CD4-positive, alpha-beta T cell treated with Interleukin-4 for 1 hour (primary cell): ENCODE measurements at regions not wholly inside any gene's neighbourhood (a gene's known extent, or its start where the extent isn't known, plus 50 kb on each side); places are given as distances from the start of the nearest gene placed in this dataset.
A peak's percentile ranks its signal among the peaks of the same experiment; 100 is the strongest.

ENCODE experiments used
- DNase-seq, 2 donors: peaks; one replicate each; pipeline ENCODE4 v3.0.0-alpha.2; 2020 to 2022

GRCh38 chr6:11633741-11634509 is 96.4 kb downstream of the TMEM170B start:
- DNase-seq = no peak

DNA sequence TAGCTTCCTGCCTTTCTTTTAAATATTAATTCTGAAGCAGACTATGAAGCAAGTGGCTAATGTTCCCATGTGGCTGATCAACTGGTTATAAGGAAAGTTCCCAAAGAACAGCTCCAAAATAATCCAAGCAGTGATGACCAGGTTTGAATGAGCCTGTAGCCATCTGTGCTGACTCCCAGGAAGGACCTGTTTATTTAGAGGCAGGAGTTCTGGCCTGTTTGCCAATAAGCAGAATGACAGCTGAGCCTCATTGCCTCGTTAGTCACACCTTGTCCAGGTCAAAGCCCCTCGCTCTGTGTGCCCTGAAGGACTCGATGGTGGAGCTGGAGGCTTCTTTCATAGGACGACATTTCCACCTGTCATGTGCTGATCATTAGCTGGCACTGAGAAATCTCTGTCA is 97.4 kb downstream of the TMEM170B start:
- DNase-seq = no peak

GRCh38 chr6:11636121-11636520 is 98.6 kb downstream of the TMEM170B start:
- DNase-seq = no peak

DNA sequence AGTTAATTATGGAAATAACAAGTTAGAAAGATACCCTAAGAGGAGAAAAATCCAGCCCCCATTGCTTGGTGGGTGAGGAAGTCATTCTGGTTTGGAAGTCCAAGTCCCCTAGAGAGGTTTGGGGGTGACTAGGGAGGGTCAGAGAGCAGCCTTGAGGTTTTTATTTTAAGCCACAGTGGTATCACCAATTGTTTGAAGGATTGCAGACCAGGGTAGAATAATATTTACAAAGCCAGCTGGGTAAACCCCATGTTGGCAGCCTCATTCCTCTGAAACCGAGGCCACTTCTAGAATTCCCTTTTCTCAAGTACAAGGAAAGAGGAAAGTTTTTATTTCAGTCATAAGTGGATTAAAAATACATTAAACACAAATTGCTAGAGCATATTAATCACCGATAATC is 99.7 kb downstream of the TMEM170B start:
- no peak for DNase-seq

DNA sequence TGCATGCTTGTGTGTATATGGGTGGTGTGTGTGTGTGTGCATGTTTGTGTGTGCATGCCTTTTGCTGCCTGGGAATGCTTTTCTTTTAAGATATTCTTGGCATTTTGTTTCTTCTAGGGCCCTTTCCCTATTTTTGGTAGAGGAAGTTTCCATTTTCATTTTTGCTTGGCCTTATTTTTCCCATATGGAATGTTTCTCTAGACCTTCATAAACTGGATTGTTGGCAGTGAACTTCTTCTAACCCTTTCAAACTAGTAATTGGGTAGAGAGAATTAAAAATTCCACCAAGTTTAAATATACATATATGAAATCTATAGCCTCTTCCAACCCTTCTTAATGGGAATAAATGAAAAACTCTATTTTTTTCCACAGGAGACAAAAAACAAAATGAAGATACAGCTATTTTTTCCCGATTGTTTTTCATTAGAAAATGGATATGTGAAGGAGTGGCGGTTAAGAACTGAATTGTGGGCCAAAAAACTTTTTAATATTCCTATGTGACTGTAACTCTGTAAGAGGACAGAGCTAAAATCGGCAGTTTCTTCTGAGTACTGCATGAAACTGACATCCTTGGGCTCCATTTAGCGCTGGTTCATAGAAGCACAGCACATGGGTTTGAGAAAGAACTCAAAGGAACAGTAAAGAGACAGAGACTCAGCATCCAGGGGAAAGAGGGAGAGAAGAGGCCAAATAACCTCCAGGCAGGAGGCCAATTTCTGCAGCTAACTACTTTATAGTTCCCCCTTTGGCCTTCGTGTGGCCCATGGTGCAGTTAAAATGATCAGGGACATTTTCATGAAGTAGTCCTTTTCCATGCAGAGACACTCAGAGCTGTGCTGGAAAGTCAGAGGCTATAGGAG is 102.1 kb downstream of the TMEM170B start:
- DNase-seq = no peak

DNA sequence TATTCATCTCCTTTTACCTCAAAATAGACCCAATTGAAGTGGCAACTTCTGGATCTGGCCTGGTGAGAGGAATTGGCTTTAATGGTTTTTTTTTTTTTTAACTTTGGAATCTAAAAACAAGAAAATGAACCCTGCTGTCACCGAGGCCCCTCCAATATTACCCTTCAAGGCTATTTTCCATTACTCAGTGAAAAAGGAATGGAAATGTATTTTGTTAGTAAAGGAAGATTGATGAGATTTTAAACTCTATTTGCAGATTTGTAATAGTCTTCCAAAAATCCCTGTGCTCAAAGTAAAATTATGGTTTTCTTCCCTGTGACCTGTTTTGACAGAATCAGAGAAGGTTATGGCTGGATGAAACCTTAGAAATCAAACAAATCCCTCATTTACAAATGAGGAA is 102.9 kb downstream of the TMEM170B start:
- no peak for DNase-seq

DNA sequence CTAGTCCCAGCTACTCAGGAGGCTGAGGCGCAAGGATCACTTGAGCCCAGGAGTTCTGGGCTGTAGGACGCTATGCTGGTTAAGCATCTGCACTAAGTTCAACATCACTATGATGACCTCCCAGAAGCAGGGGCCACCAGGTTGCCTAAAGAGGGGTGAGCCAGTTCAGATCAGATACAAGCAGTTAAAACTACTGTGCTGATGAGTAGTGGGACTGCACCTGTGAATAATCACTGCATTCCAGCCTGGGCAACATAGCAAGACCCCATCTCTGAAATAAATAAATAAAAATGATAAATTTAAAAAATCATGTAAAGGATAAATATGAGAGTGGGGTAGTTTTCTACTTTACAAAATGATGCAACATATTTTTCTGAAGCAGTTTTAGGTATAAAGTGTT is 106.5 kb downstream of the TMEM170B start:
- DNase-seq = no peak

DNA sequence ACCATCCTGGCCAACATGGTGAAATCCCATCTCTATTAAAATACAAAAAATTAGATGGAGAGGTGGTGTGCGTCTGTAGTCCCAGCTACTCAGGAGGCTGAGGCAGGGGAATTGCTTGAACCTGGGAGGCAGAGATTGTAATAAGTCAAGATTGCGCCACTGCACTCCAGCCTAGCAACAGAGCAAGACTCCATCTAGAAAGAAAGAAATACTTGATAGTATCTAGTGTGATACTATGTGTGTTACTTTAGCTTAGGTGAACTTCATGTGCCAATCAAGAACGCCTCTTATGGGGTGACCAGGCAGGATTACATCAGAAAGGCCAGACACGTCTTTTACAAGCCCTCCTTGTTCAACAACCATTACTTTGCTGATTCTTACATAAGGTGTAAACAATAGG is 107.1 kb downstream of the TMEM170B start:
- no peak for DNase-seq

DNA sequence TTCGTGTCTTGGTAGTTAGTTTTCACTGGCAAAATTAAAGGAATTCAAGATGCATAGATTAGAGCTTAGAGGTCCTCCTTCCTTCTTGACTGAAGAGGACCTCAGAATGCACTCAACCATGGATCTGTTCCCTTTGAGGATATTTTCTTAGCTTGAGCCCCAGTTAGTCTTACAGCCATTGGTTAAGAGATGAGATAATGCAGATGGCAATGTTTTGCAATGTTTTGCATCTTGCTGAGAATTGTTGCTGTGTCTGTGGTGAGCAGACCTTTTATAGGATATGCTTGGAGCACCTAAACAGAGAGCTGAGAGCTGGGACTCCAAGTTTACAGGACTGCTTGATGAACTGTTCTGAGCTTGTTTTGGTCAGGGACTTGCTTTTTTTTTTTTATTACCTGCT is 107.5 kb downstream of the TMEM170B start:
- DNase-seq = no peak

DNA sequence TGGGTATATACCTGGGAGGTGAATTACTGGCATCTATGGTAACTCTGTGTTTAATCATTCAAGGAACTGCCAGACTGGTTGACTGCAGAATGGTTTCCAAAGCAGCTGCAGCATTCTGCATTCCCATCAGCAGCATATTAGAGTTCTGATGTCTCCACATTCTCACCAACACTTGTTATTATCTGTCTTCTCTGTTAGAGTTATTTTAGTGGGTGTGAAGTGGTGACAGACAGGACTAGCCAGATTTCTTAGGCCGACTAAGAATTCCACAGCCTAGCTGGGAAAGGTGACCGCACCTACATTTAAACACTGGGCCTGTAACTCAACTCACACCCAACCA is 110.9 kb downstream of the TMEM170B start:
- no peak for DNase-seq

DNA sequence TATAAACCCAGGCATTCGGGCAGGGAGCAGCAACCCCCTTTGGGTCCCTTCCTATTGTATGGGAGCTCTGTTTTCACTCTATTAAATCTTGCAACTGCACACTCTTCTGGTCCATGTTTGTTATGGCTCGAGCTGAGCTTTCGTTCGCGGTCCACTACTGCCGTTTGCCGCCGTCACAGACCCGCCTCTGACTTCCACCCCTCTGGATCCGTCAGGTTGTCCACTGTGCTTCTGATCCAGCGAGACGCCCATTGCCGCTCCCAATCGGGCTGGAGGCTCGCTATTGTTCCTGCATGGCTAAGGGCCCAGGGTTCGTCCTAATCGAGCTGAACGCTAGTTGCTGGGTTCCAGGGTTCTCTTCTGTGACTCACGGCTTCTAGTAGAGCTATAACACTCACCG is 111.3 kb downstream of the TMEM170B start:
- DNase-seq = no peak

GRCh38 chr6:11650025-11650696 is 112.6 kb downstream of the TMEM170B start:
- no peak for DNase-seq

DNA sequence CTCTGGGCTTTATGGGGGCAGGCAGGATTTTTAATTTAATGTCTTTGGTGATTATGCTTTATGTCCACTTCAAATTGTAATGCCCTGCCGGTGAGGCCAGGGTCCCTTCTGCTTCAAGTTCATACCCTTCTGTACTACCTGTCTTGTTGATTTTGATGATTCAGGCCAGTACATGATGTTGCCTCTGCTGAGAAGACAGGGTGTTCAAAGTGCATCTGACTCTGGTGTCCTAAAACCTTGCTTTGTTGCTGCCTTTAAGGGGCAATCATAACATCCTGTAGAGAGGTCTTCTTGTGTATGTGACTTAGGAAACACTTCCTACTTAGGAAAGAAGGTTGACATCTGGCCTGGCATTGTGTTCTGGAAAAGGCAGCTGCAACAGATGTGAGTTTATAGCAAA is 113.2 kb downstream of the TMEM170B start:
- DNase-seq = no peak

DNA sequence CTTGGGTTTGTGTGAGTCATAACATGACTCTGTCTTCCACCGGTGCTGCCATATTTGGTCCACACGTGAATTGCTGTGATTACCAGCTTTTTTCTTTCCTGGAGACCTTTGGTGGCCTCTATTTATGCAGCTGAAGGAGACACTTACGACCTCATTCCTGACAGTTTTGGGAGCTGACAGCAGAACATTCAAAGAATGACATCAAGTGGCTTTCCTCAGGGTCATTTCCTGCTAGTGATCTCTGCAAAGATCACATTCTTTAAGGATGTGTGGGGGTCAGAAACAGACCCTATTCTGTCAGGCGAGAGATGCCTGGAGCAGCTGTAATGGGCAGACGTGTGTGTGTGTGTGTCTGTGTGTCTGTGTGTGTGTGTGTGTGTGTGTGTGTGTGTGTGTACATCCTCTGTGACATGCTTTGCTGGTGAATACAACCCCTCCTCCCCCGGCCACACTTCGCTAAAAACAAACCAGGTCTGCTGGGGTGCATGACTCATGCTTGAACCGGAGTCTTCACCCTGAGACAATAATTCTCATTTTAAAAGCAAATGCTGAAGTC is 115.6 kb downstream of the TMEM170B start:
- peak; percentile 11 to 15 for DNase-seq

GRCh38 chr6:11654876-11655275 is 117.3 kb downstream of the TMEM170B start:
- DNase-seq = no peak

DNA sequence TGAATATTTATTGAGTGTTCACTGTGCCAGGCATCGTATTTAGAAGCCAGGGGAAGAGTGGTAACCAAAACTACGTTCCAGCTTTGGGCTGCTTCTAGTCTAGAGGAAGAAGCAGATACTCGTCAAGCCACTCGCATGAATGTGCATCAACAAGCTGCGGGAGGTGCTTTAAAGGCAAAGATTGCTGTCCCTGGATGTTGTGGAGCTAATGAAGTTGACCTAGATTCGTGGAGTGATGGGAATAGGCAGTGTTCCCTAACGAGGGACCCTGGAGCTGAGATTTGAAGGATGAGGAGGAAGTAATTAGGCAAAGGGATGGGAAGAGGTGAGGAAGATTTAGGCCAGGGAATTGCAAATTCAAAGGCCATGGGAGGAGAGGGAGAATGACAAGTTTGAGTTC is 118.9 kb downstream of the TMEM170B start:
- no peak for DNase-seq

GRCh38 chr6:11659757-11660156 is 118.8 kb downstream of the ADTRP start:
- DNase-seq = no peak

GRCh38 chr6:11662323-11662722 is 116.3 kb downstream of the ADTRP start:
- DNase-seq = no peak

DNA sequence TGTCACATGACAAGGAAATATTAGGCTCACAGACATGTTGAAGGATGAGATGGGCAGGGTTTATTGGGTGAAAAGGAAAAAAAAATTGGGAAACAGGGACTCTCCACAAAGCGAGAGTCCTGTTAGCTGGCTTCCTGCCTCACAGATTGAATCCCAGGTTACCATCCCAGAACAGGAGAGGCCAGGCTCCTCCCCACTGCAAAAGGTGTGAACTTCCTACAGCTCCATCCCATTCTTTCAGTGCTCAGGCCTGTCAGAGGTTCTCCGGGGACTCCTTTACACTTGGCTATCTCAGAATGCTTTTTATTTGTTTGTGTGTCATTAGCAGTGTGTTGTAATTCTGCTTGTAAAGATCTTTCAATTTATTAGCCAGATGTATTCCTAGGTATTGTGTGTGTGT is 115.1 kb downstream of the ADTRP start:
- DNase-seq = no peak
